ENCODE measurements at regions not wholly inside any gene's neighbourhood (a gene's known extent, or its start where the extent isn't known, plus 50 kb on each side); places are given as distances from the start of the nearest gene placed in this dataset.

GRCh38 chr2:151097895-151098294 lies 163.8 kb downstream of the RBM43 start:
- TF ChIP-seq, protein P1, sequence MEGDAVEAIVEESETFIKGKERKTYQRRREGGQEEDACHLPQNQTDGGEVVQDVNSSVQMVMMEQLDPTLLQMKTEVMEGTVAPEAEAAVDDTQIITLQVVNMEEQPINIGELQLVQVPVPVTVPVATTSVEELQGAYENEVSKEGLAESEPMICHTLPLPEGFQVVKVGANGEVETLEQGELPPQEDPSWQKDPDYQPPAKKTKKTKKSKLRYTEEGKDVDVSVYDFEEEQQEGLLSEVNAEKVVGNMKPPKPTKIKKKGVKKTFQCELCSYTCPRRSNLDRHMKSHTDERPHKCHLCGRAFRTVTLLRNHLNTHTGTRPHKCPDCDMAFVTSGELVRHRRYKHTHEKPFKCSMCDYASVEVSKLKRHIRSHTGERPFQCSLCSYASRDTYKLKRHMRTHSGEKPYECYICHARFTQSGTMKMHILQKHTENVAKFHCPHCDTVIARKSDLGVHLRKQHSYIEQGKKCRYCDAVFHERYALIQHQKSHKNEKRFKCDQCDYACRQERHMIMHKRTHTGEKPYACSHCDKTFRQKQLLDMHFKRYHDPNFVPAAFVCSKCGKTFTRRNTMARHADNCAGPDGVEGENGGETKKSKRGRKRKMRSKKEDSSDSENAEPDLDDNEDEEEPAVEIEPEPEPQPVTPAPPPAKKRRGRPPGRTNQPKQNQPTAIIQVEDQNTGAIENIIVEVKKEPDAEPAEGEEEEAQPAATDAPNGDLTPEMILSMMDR (IDR thresholded peaks at IDR 0.05) = no peak
- TF ChIP-seq POLR2A (IDR thresholded peaks at IDR 0.05) (no peak), POLR2AphosphoS5 (IDR thresholded peaks at IDR 0.05) (no peak)

Measured in gastroesophageal sphincter (tissue), 3 donors.